ENCODE measurements at regions not wholly inside any gene's neighbourhood (a gene's known extent, or its start where the extent isn't known, plus 50 kb on each side); places are given as distances from the start of the nearest gene placed in this dataset.

DNA sequence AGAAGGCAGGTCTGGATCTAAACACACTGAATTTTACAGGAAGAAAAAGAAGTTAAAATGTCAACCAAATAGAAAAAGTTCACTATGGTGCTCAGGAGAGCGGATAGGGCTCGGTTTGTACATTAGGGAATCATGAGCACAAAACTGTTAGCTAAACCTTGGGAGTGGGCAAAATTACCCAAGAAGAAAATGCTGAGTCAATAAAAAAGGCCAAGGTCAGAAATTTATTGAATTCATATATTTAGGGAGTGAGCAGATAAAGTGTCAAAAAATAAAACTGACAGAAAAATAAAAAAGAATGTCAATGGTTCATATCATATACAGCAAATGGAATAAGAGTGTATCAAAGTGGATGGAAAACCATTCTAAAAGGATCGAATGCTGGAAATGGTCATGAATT is 452.5 kb upstream of the SMIM31 start:
- H3K23me2 ChIP-seq (ENCODE audit: low read depth, low read length) = no peaks in the 10 kb centered on the region
- no peak overlapping the region for H2BK12ac ChIP-seq (ENCODE audit: low read depth, low read length)
- H3K79me2 ChIP-seq (ENCODE audit: control insufficient read depth in 1 of 2, insufficient read depth in 2 of 2, low read length in 2 of 2) = no peaks in the 10 kb centered on the region
- H3K4me3 ChIP-seq (ENCODE audit: extremely low read depth in 1 of 4, insufficient read depth in 2 of 4, low read depth in 3 of 4, low read length in 4 of 4) = no peak overlapping the region
- H3K9ac ChIP-seq (replicated peaks in 1 of 4; ENCODE audit: extremely low read depth in 1 of 4, low read depth in 3 of 4, low read length in 3 of 4) = no peak overlapping the region
- ChIA-PET POLR2A (ENCODE audit: partially characterized antibody) (no interaction called here), CTCF (ENCODE audit: partially characterized antibody) (no interaction called here)
- DNase-seq (ENCODE audit: low read depth in 1 of 2, low spot score in 2 of 2) = no peak
- H4K8ac ChIP-seq (ENCODE audit: extremely low read depth, insufficient read depth, low read length) = no peak overlapping the region
- no peaks in the 10 kb centered on the region for H3K36me3 ChIP-seq (ENCODE audit: control insufficient read depth in 2 of 4, insufficient read depth in 4 of 4, low read length in 3 of 4)
- H3K27ac ChIP-seq (ENCODE audit: low read depth, low read length) = no peak overlapping the region
- no peaks in the 10 kb centered on the region for H3K79me1 ChIP-seq (ENCODE audit: low read depth, low read length)
- no peak overlapping the region for H3K56ac ChIP-seq (replicated peaks; ENCODE audit: insufficient read length, low read depth, low read length)
- TF ChIP-seq MAFK (IDR thresholded peaks at IDR 0.05; ENCODE audit: low read depth, low read length) = peak; percentile 35; the same call in 1 of the 2 replicates
- no peak for TF ChIP-seq POLR2AphosphoS5 (IDR thresholded peaks at IDR 0.05; ENCODE audit: low read depth, low read length)
- H4K20me1 ChIP-seq (replicated peaks in 1 of 2; ENCODE audit: control insufficient read depth in 1 of 2, insufficient read depth in 2 of 2, low read length in 2 of 2) = no peaks in the 10 kb centered on the region
- H3K9me3 ChIP-seq (ENCODE audit: insufficient read depth in 2 of 2, low read depth in 1 of 2, low read length in 1 of 2) = no peaks in the 10 kb centered on the region
- H2AFZ ChIP-seq (ENCODE audit: low read length) = no peak overlapping the region
- H3K4me2 ChIP-seq (ENCODE audit: insufficient read depth in 1 of 2, low read depth in 2 of 2, low read length in 2 of 2) = no peak overlapping the region
- no peak overlapping the region for H2BK5ac ChIP-seq (ENCODE audit: low read depth, low read length)
- H2BK120ac ChIP-seq (replicated peaks; ENCODE audit: low read depth, low read length) = no peak overlapping the region
- no peak overlapping the region for H2AK5ac ChIP-seq (ENCODE audit: low read depth, low read length)
- H3K4ac ChIP-seq (replicated peaks; ENCODE audit: insufficient read length, low read depth, low read length) = no peak overlapping the region
- no peak overlapping the region for H2BK15ac ChIP-seq (ENCODE audit: low read length)
- no peaks in the 10 kb centered on the region for H3K4me1 ChIP-seq (replicated peaks in 1 of 4; ENCODE audit: control insufficient read depth in 3 of 4, insufficient read depth in 4 of 4, low read length in 3 of 4)
- no peak overlapping the region for H2BK20ac ChIP-seq (ENCODE audit: low read length)
- H3K23ac ChIP-seq (ENCODE audit: insufficient read length) = no peak overlapping the region
- no peak overlapping the region for H4K5ac ChIP-seq (ENCODE audit: insufficient read length, low read depth, low read length)
- WGBS, 2 experiments (ENCODE audit: extremely low coverage in 1 of 2, insufficient coverage in 1 of 2, insufficient read length in 1 of 2, insufficient replicate concordance in 2 of 2, low coverage in 1 of 2, low lambda C conversion rate in 2 of 2, missing lambda C conversion rate in 1 of 2) = 88% methylated on average over 3 of the region's 3 CpGs; no CpG with 5 or more reads in 1 of the 2 experiments
- no peak overlapping the region for H3K14ac ChIP-seq (ENCODE audit: insufficient read length)
- no peak overlapping the region for H3K18ac ChIP-seq (ENCODE audit: extremely low read depth, low read length)
- no peak for FAIRE-seq
- no peaks in the 10 kb centered on the region for H3K27me3 ChIP-seq (replicated peaks in 1 of 4; ENCODE audit: control insufficient read depth in 3 of 4, extremely low read depth in 1 of 4, insufficient read depth in 3 of 4, low read length in 3 of 4)
- no peak overlapping the region for H4K91ac ChIP-seq (replicated peaks; ENCODE audit: insufficient read length, low read length)

All from H1 (cell line).